ENCODE measurements at regions not wholly inside any gene's neighbourhood (a gene's known extent, or its start where the extent isn't known, plus 50 kb on each side); places are given as distances from the start of the nearest gene placed in this dataset.

GRCh38 chr6:140078561-140079125 is 704.2 kb upstream of the CITED2 start:
- peak overlapping the region in 4 of 12 donors; percentile 5 to 35 (median 21) for H3K4me3 ChIP-seq
- DNase-seq (peak in 2 of 5 donors; percentile 23 to 43), ATAC-seq (peak; percentile 15 to 67 (median 56))
- H3K27me3 ChIP-seq, result no peaks in the 10 kb centered on the region
- H3K27ac ChIP-seq, result peak overlapping the region; percentile 70 to 96 (median 81)
- H3K36me3 ChIP-seq, result no peaks in the 10 kb centered on the region
- 10 to 15% (median 10%) methylated on average over 3 of the region's 3 CpGs for WGBS, 4 donors
- no peaks in the 10 kb centered on the region for H3K9me3 ChIP-seq
- H3K4me1 ChIP-seq, result peaks cover 0 to 32% (median 22%) of the 10 kb centered on the region in 12 donors
- TF ChIP-seq CTCF (IDR thresholded peaks at IDR 0.05) (no peak), POLR2A (IDR thresholded peaks at IDR 0.05) (no peak)
- intact Hi-C loops (cut with DNase I), result loop anchor here in 7 of 10 donors (5.0 to 10.0 kb wide), 5 partner anchors 94 to 704 kb away; partner anchors contain the start of gene CITED2 (in 4 of the 7)

- H3K27ac ChIP-seq, result peak overlapping the region; percentile 70 to 96 (median 81)
- no peak overlapping the region for H3K4me3 ChIP-seq
- TF ChIP-seq CTCF (IDR thresholded peaks at IDR 0.05) (no peak), POLR2A (IDR thresholded peaks at IDR 0.05) (no peak)
- H3K36me3 ChIP-seq, result no peaks in the 10 kb centered on the region
- no peaks in the 10 kb centered on the region for H3K27me3 ChIP-seq
- DNase-seq (no peak), ATAC-seq (no peak)
- 65 to 73% (median 70%) methylated on average over 5 of the region's 5 CpGs for WGBS, 4 donors
- H3K4me1 ChIP-seq, result peaks cover 0 to 30% (median 23%) of the 10 kb centered on the region in 12 donors
- H3K9me3 ChIP-seq, result no peaks in the 10 kb centered on the region
- intact Hi-C loops (cut with DNase I), result loop anchor here in 7 of 10 donors (2.0 to 10.0 kb wide), 6 partner anchors 93 to 705 kb away; partner anchors contain the start of gene CITED2 (in 4 of the 7)
Observed at GRCh38 chr6:140077827-140078560, 703.5 kb upstream of the CITED2 start.

GRCh38 chr6:140076105-140076504 is 701.7 kb upstream of the CITED2 start:
- H3K9me3 ChIP-seq, result no peaks in the 10 kb centered on the region
- no peak for DNase-seq
- TF ChIP-seq POLR2A (IDR thresholded peaks at IDR 0.05) (no peak), CTCF (IDR thresholded peaks at IDR 0.05) (no peak)
- no peaks in the 10 kb centered on the region for H3K27me3 ChIP-seq
- no peak overlapping the region for H3K27ac ChIP-seq
- no peak overlapping the region for H3K4me3 ChIP-seq
- H3K4me1 ChIP-seq, result peaks cover 3 to 44% (median 33%) of the 10 kb centered on the region in 12 donors
- ATAC-seq, result no peak
- no peaks in the 10 kb centered on the region for H3K36me3 ChIP-seq
- WGBS, 4 donors, result 76 to 86% (median 83%) methylated on average over 1 of the region's 1 CpG
- intact Hi-C loops (cut with DNase I), result loop anchor here in 7 of 10 donors (2.0 to 10.0 kb wide), 6 partner anchors 91 to 703 kb away; partner anchors contain the start of gene CITED2 (in 4 of the 7)

- 77 to 83% (median 81%) methylated on average over 3 of the region's 3 CpGs for WGBS, 4 donors
- TF ChIP-seq POLR2A (IDR thresholded peaks at IDR 0.05) (no peak), CTCF (IDR thresholded peaks at IDR 0.05) (no peak)
- intact Hi-C loops (cut with DNase I), result loop anchor here in 4 of 10 donors (10.0 kb wide), 3 partner anchors 89 to 699 kb away; partner anchors contain the start of gene CITED2 (in 4 of the 4)
- Histone ChIP-seq H3K36me3 (no peaks in the 10 kb centered on the region), H3K4me3 (no peak overlapping the region), H3K27ac (peak overlapping the region in 1 of 12 donors; percentile 7), H3K4me1 (peaks cover 6 to 47% (median 33%) of the 10 kb centered on the region in 12 donors), H3K9me3 (no peaks in the 10 kb centered on the region), H3K27me3 (no peaks in the 10 kb centered on the region)
- no peak for ATAC-seq
- DNase-seq, result no peak
Observed at GRCh38 chr6:140073456-140073855, 699.0 kb upstream of the CITED2 start.

All from heart left ventricle (tissue), 16 donors.